Loucy (cell line): ENCODE measurements at regions not wholly inside any gene's neighbourhood (a gene's known extent, or its start where the extent isn't known, plus 50 kb on each side); places are given as distances from the start of the nearest gene placed in this dataset.

Experiments
- H2AFZ ChIP-seq: fragments of 200-600 bp; sonication (generic); 2 replicates; pipeline ENCODE4 v1.6.0; 2016; ENCODE audit warnings: antibody characterized with exemption, mild to moderate bottlenecking, low read length, moderate library complexity
- H3F3A ChIP-seq: fragments of 200-600 bp; 2 replicates; pipeline ENCODE4 v1.6.0; 2016; ENCODE audit warnings: antibody characterized with exemption, low read depth, mild to moderate bottlenecking
- H3K27me3 ChIP-seq: fragments of 200-600 bp; sonication (generic); 2 replicates; pipeline ENCODE4 v1.6.1; 2014; ENCODE audit warnings: low read length, mild to moderate bottlenecking; ENCODE audit not compliant: insufficient read depth, poor library complexity, severe bottlenecking
- H3K36me3 ChIP-seq: fragments of 200-600 bp; sonication (generic); 2 replicates; pipeline ENCODE4 v1.6.1; 2016; ENCODE audit warnings: low read length; ENCODE audit not compliant: insufficient read depth
- H3K4me1 ChIP-seq: fragments of 200-600 bp; sonication (generic); 2 replicates; pipeline ENCODE4 v1.5.1; 2014; ENCODE audit warnings: low read length, mild to moderate bottlenecking; ENCODE audit not compliant: insufficient read depth, poor library complexity, severe bottlenecking
- H3K4me2 ChIP-seq: fragments of 200-600 bp; sonication (generic); 2 replicates; pipeline ENCODE4 v1.6.0; 2014; ENCODE audit warnings: antibody characterized with exemption, low read length, low read depth, mild to moderate bottlenecking; ENCODE audit not compliant: poor library complexity, severe bottlenecking
- H3K4me3 ChIP-seq: fragments of 200-600 bp; sonication (generic); 2 replicates; pipeline ENCODE4 v1.5.1; 2014; ENCODE audit warnings: low read length, mild to moderate bottlenecking, mixed read lengths; ENCODE audit not compliant: poor library complexity, severe bottlenecking
- H3K79me2 ChIP-seq: fragments of 200-600 bp; sonication (generic); 2 replicates; pipeline ENCODE4 v1.6.1; 2014; ENCODE audit warnings: low read length; ENCODE audit not compliant: insufficient read depth
- H3K9ac ChIP-seq: fragments of 200-600 bp; sonication (generic); 2 replicates; pipeline ENCODE4 v1.6.0; 2014; ENCODE audit warnings: mild to moderate bottlenecking, low read depth, low read length, moderate library complexity; ENCODE audit not compliant: poor library complexity, severe bottlenecking
- H3K9me2 ChIP-seq: fragments of 200-600 bp; sonication (generic); replicated peaks from 2 replicates; pipeline ENCODE4 v1.6.1; 2016; ENCODE audit warnings: low read depth, low read length, mixed read lengths
- H3K9me3 ChIP-seq: fragments of 200-600 bp; sonication (generic); 2 replicates; pipeline ENCODE4 v1.6.1; 2014; ENCODE audit warnings: mild to moderate bottlenecking, antibody characterized with exemption, low read length, low read depth; ENCODE audit not compliant: insufficient read depth
- H4K20me1 ChIP-seq: fragments of 200-600 bp; sonication (generic); 2 replicates; pipeline ENCODE4 v1.6.0; 2014; ENCODE audit warnings: antibody characterized with exemption, low read length, mild to moderate bottlenecking; ENCODE audit not compliant: insufficient read depth, poor library complexity, severe bottlenecking
- CTCF ChIP-seq: fragments of 200-600 bp; sonication (generic); conservative IDR thresholded peaks from 2 replicates; pipeline ENCODE4 v1.5.1; 2014; ENCODE audit warnings: mild to moderate bottlenecking, antibody characterized with exemption, low read length
- EZH2phosphoT487 ChIP-seq: fragments of 200-600 bp; IDR thresholded peaks from 2 replicates; pipeline ENCODE4 v1.6.1; 2018; ENCODE audit warnings: antibody characterized with exemption, mild to moderate bottlenecking, moderate library complexity, borderline replicate concordance

GRCh38 chr13:109418111-109418510 is 368.3 kb downstream of the IRS2 start:
- no peaks in the 10 kb centered on the region for H3K79me2 ChIP-seq
- no peak overlapping the region for H3K4me2 ChIP-seq
- no peak overlapping the region for H3K9ac ChIP-seq
- H3K4me3 ChIP-seq: no peak overlapping the region
- H4K20me1 ChIP-seq: no peaks in the 10 kb centered on the region
- H3K9me2 ChIP-seq: no peaks in the 10 kb centered on the region
- H3K4me1 ChIP-seq: no peaks in the 10 kb centered on the region
- no peaks in the 10 kb centered on the region for H3K9me3 ChIP-seq
- TF ChIP-seq CTCF (no peak), EZH2phosphoT487 (no peak)
- no peak overlapping the region for H2AFZ ChIP-seq
- H3K27me3 ChIP-seq: no peaks in the 10 kb centered on the region
- H3F3A ChIP-seq: no peaks in the 10 kb centered on the region
- H3K36me3 ChIP-seq: no peaks in the 10 kb centered on the region

- no peak overlapping the region for H3K9ac ChIP-seq
- no peaks in the 10 kb centered on the region for H3K9me2 ChIP-seq
- no peak overlapping the region for H3K4me2 ChIP-seq
- no peaks in the 10 kb centered on the region for H3F3A ChIP-seq
- H3K79me2 ChIP-seq: no peaks in the 10 kb centered on the region
- H4K20me1 ChIP-seq: no peaks in the 10 kb centered on the region
- H2AFZ ChIP-seq: no peak overlapping the region
- no peaks in the 10 kb centered on the region for H3K27me3 ChIP-seq
- H3K36me3 ChIP-seq: no peaks in the 10 kb centered on the region
- H3K9me3 ChIP-seq: no peaks in the 10 kb centered on the region
- H3K4me3 ChIP-seq: no peak overlapping the region
- H3K4me1 ChIP-seq: no peaks in the 10 kb centered on the region
- TF ChIP-seq CTCF (no peak), EZH2phosphoT487 (no peak)
These were observed 370.4 kb downstream of the IRS2 start for GRCh38 chr13:109416001-109416400.

- H3K9me3 ChIP-seq: no peaks in the 10 kb centered on the region
These were observed 371.3 kb downstream of the IRS2 start for GRCh38 chr13:109415057-109415456.

More at GRCh38 chr13:109415057-109415456, 371.3 kb downstream of the IRS2 start:
- no peaks in the 10 kb centered on the region for H3K9me2 ChIP-seq
- no peaks in the 10 kb centered on the region for H3K36me3 ChIP-seq
- H3K27me3 ChIP-seq: no peaks in the 10 kb centered on the region
- H3K79me2 ChIP-seq: no peaks in the 10 kb centered on the region
- H3K4me1 ChIP-seq: no peaks in the 10 kb centered on the region
- H3F3A ChIP-seq: no peaks in the 10 kb centered on the region
- no peaks in the 10 kb centered on the region for H4K20me1 ChIP-seq
- H3K4me3 ChIP-seq: no peak overlapping the region
- no peak overlapping the region for H3K9ac ChIP-seq
- TF ChIP-seq CTCF (no peak), EZH2phosphoT487 (no peak)
- no peak overlapping the region for H2AFZ ChIP-seq
- no peak overlapping the region for H3K4me2 ChIP-seq
